DND-41 (cell line): ENCODE measurements at regions not wholly inside any gene's neighbourhood (a gene's known extent, or its start where the extent isn't known, plus 50 kb on each side); places are given as distances from the start of the nearest gene placed in this dataset.

Experiments used
- ATAC-seq: fragments of 200-7000 bp; cut with Tn5 transposase; 3 replicates; pipeline ENCODE4 v1.9.1; 2021; ENCODE audit warnings: low read depth; ENCODE audit not compliant: insufficient read depth
- DNase-seq: peaks from one replicate; pipeline ENCODE4 v3.0.0-alpha.2; 2020
- H2AFZ ChIP-seq: 2 replicates; pipeline ENCODE4 v1.6.0; 2012; ENCODE audit warnings: low read depth, low read length
- H3K27ac ChIP-seq: 2 replicates; pipeline ENCODE4 v1.5.1; 2012; ENCODE audit warnings: low read length, inconsistent platforms
- H3K27me3 ChIP-seq: fragments of 200-600 bp; sonication (generic); 2 replicates; pipeline ENCODE4 v1.6.0; 2012; ENCODE audit warnings: low read length, mild to moderate bottlenecking, inconsistent platforms; ENCODE audit not compliant: insufficient read depth, poor library complexity
- H3K36me3 ChIP-seq: 2 replicates; pipeline ENCODE4 v1.5.1; 2012; ENCODE audit warnings: low read length, inconsistent platforms; ENCODE audit not compliant: insufficient read depth
- H3K4me1 ChIP-seq: 2 replicates; pipeline ENCODE4 v1.5.1; 2012; ENCODE audit warnings: mild to moderate bottlenecking, low read length; ENCODE audit not compliant: insufficient read depth
- H3K4me2 ChIP-seq: 2 replicates; pipeline ENCODE4 v1.6.0; 2012; ENCODE audit warnings: mild to moderate bottlenecking, moderate library complexity, low read length, inconsistent platforms; ENCODE audit not compliant: insufficient read depth
- H3K4me3 ChIP-seq, 2 experiments: fragments of 200-600 bp in 1 of 2; shearing (Covaris generic) in 1 of 2; 2 replicates each; pipeline ENCODE4 v1.5.1; 2012 to 2016; ENCODE audit warnings: inconsistent platforms in 2 of 2, low read length in 2 of 2, mild to moderate bottlenecking in 2 of 2, low read depth in 1 of 2, moderate library complexity in 1 of 2
- H3K79me2 ChIP-seq: 2 replicates; pipeline ENCODE4 v1.6.0; 2012; ENCODE audit warnings: low read length, inconsistent platforms; ENCODE audit not compliant: insufficient read depth
- H3K9ac ChIP-seq: 2 replicates; pipeline ENCODE4 v1.6.0; 2012; ENCODE audit warnings: low read depth, mild to moderate bottlenecking, inconsistent platforms, low read length, moderate library complexity
- H3K9me3 ChIP-seq: 2 replicates; pipeline ENCODE4 v1.5.1; 2012; ENCODE audit warnings: low read length, moderate library complexity, mild to moderate bottlenecking, inconsistent platforms; ENCODE audit not compliant: insufficient read depth, severe bottlenecking
- H4K20me1 ChIP-seq: 2 replicates; pipeline ENCODE4 v1.6.0; 2012; ENCODE audit warnings: low read length; ENCODE audit not compliant: insufficient read depth
- CTCF ChIP-seq: IDR thresholded peaks from 2 replicates; pipeline ENCODE4 v1.5.1; 2012; ENCODE audit warnings: borderline replicate concordance, low read length, moderate library complexity, mild to moderate bottlenecking; ENCODE audit not compliant: poor library complexity, severe bottlenecking; ENCODE audit errors: extremely low read depth
- EZH2 ChIP-seq: IDR thresholded peaks from 3 replicates; pipeline ENCODE4 v1.6.1; 2012; ENCODE audit warnings: borderline replicate concordance, low read depth, mild to moderate bottlenecking, moderate library complexity, low read length, inconsistent platforms; ENCODE audit not compliant: severe bottlenecking

DNA sequence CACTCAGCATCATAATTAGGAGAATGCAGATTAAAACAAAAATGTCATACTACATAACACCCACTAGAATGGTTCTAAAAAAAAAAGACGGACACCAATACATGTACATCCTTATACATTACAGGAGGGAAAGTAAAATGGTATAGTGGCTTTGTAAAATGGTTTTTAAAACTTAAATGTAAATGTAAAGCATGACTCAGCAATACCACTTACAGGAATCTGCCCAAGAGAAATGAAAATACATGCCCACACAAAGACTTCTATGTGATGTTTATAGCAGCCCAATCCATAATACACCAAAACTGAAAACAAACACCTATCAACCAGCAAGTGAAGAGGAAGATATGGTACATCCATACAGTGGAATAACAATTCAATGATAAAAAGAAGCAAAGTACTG lies 939.1 kb upstream of the ACO1 start:
- no peak overlapping the region for H2AFZ ChIP-seq
- H3K9ac ChIP-seq = no peak overlapping the region

GRCh38 chr9:31445960-31446359 lies 938.5 kb upstream of the ACO1 start:
- Histone ChIP-seq H3K9me3 (no peaks in the 10 kb centered on the region), H2AFZ (no peak overlapping the region), H3K4me2 (no peak overlapping the region), H3K27ac (no peak overlapping the region), H4K20me1 (no peaks in the 10 kb centered on the region), H3K4me1 (no peaks in the 10 kb centered on the region), H3K79me2 (no peaks in the 10 kb centered on the region), H3K9ac (no peak overlapping the region), H3K36me3 (no peaks in the 10 kb centered on the region), H3K4me3 (no peak overlapping the region), H3K27me3 (no peaks in the 10 kb centered on the region)
- DNase-seq = no peak
- ATAC-seq = no peak
- TF ChIP-seq EZH2 = no peak
- TF ChIP-seq CTCF = no peak

More for the DNA sequence above, 939.1 kb upstream of the ACO1 start:
- Histone ChIP-seq H3K27ac (no peak overlapping the region), H3K4me2 (no peak overlapping the region), H3K4me3 (no peak overlapping the region), H3K4me1 (no peaks in the 10 kb centered on the region), H4K20me1 (no peaks in the 10 kb centered on the region), H3K36me3 (no peaks in the 10 kb centered on the region), H3K27me3 (no peaks in the 10 kb centered on the region), H3K9me3 (no peaks in the 10 kb centered on the region), H3K79me2 (no peaks in the 10 kb centered on the region)
- no peak for ATAC-seq
- DNase-seq = no peak
- no peak for TF ChIP-seq EZH2
- TF ChIP-seq CTCF = no peak

DNA sequence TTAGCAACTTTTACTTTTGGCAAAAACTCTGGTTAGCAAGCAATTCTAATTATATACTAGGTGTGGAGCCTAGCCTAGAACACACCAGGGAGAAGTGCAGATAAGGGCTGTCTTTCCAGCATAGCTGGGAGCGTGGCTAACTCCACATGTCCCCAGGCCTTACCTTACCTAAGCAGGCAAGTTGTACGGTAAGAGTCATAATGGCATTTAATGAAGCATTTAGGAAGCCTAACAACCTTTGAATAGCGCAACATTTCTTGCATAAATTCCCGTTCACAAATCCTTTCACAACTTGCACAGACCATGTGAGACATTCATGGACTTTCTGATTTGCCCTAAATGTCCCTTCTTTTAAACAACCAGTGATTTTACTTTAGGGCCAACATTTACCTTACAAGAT lies 917.4 kb upstream of the ACO1 start:
- no peaks in the 10 kb centered on the region for H3K79me2 ChIP-seq
- no peak overlapping the region for H3K4me2 ChIP-seq
- H3K4me1 ChIP-seq = no peaks in the 10 kb centered on the region
- H3K36me3 ChIP-seq = no peaks in the 10 kb centered on the region
- no peak overlapping the region for H3K27ac ChIP-seq
- TF ChIP-seq EZH2 (no peak), CTCF (no peak)
- no peaks in the 10 kb centered on the region for H3K9me3 ChIP-seq
- DNase-seq (no peak), ATAC-seq (no peak)
- H3K4me3 ChIP-seq = no peak overlapping the region
- H3K27me3 ChIP-seq = no peaks in the 10 kb centered on the region
- H4K20me1 ChIP-seq = no peaks in the 10 kb centered on the region
- no peak overlapping the region for H2AFZ ChIP-seq
- H3K9ac ChIP-seq = no peak overlapping the region

DNA sequence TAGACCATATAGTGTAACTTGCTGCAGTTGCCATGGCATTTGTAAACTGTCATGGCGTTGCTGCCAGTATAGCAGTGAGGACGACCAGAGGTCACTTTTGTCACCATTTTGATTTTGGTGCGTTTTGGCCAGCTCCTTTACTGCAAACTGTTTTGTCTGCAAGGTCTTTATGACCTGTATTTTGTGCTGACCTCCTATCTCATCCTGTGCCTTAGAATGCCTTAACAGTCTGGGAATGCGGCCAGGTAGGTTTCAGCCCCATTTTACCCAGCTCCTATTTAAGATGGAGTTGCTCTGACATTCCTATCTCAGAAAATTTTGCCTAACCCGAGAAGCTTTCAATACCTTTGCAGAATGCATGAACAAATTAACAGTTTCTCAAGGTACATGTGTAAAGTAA lies 914.4 kb upstream of the ACO1 start:
- H4K20me1 ChIP-seq = no peaks in the 10 kb centered on the region
- H3K4me1 ChIP-seq = no peaks in the 10 kb centered on the region
- no peak for TF ChIP-seq CTCF
- no peak for TF ChIP-seq EZH2
- no peak overlapping the region for H3K9ac ChIP-seq
- DNase-seq (no peak), ATAC-seq (no peak)
- H3K4me2 ChIP-seq = no peak overlapping the region
- H3K79me2 ChIP-seq = no peaks in the 10 kb centered on the region
- no peak overlapping the region for H3K27ac ChIP-seq
- no peaks in the 10 kb centered on the region for H3K27me3 ChIP-seq
- H3K9me3 ChIP-seq = no peaks in the 10 kb centered on the region
- no peaks in the 10 kb centered on the region for H3K36me3 ChIP-seq
- no peak overlapping the region for H3K4me3 ChIP-seq
- no peak overlapping the region for H2AFZ ChIP-seq
